ENCODE measurements at regions not wholly inside any gene's neighbourhood (a gene's known extent, or its start where the extent isn't known, plus 50 kb on each side); places are given as distances from the start of the nearest gene placed in this dataset.
"Not testable (repeated sequence)": the region's sequence is repeated elsewhere in the genome, so short reads cannot be mapped to it uniquely, and the experiment has no call there.

DNA sequence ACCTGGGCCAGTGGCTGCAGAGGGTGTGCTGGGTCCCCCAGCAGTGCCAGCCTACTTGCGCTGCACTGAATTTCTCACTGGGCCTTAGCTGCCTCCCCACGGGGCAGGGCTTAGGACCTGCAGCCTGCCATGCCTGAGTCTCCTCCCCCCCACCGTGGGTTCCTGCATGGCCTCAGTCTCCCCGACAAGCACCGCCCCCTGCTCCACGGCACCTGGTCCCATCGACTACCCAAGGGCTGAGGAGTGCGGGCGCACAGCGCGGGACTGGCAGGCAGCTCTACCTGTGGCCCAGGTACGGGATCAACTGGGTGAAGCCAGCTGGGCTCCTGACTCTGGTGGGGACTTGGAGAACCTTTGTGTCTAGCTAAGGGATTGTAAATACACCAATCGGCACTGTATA is 1143.6 kb downstream of the OTOL1 start:
- DNase-seq (ENCODE audit: low spot score): not testable (repeated sequence)

DNA sequence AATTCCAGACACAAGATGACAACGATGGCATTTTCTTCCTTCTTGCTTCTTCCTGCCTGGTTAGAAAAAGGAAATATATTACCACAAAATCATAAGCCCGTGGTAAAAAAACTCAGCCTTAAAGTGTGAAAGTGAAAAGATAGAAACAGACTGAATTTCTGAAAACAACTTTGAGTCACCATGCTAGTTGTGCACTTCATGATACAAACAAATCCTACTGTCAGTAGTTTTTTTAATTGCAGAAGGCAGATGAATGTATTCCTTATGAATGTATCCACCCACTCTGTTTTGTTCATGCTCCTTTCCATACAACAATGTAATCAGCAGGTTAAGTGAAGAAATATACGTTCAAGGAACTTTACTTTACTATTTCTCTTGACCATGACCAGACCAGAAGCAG is 1144.7 kb downstream of the OTOL1 start:
- DNase-seq (ENCODE audit: low spot score): no peak

DNA sequence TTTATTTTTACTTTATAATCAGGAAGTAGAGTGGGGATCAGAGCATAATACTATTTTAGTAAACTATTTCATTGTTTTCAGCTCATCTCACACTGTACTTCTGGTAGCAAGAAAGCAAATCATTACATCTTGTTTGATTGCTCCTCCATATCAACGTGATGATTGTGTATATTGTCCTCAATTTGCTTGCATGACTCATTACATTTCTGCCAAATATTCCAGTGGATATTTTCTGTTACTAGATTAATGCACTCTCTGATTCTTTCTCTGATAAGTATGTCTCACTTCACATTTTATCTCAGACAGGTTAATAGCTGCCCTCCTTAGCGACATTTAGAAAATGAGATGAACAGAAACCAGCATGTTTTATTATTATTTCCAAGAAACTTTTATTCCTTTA is 1145.3 kb downstream of the OTOL1 start:
- DNase-seq (ENCODE audit: low spot score): no peak

DNA sequence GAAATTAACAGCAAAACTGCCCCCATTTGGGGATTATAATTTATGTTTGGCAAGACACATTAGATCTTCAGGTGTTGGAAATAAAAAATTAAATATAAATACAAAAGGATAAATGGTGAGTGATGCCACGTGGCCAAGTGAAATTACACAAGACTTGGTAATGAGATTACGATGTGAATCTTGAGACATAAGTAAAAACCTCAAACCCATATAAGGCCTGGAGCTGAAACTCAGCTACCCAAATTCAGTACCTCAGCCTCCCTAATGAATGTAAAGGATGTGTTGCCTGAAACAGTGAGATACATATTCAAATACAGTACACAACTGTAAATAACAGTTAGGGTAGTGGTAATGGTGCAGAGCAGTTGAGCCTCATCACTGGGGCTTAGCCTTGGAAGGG is 1146.6 kb downstream of the OTOL1 start:
- DNase-seq (ENCODE audit: low spot score): no peak

DNA sequence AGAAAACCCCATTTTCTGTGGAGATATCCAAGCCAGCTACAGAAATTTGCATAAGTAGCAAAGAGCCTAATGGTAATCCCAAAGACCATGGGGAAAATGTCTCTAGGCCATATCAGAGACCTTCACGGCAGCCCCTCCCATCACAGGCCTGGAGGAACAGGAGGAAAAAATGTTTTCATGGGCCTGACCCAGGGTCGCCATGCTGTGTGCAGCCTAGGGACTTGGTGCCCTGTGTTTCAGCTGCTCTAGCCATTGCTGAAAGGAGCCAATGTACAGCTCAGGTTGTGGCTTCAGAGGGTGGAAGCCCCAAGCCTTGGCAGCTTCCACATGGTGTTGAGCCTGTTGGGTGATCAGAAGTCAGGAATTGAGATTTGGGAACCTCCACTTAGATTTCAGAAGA is 1150.7 kb downstream of the OTOL1 start:
- no peak for DNase-seq (ENCODE audit: low spot score)

DNA sequence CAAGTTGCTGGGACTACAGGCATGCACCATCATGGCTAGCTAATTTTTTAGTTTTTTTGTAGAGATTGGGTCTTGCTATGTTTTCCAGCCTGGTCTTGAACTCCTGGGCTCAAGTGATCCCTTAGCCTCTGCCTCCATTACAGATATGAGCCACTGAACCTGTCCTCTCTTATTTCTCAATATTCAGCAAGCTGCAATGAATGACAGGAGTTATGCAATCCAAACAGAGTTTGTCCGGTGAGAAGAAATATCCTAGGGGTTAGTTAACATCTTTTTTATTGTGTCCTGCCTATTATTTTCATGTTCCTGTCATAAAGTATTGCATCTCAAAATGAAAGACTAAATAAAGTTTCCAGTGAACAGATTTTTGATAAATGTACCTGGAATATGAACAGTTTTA is 1161.4 kb downstream of the OTOL1 start:
- no peak for DNase-seq (ENCODE audit: low spot score)

DNA sequence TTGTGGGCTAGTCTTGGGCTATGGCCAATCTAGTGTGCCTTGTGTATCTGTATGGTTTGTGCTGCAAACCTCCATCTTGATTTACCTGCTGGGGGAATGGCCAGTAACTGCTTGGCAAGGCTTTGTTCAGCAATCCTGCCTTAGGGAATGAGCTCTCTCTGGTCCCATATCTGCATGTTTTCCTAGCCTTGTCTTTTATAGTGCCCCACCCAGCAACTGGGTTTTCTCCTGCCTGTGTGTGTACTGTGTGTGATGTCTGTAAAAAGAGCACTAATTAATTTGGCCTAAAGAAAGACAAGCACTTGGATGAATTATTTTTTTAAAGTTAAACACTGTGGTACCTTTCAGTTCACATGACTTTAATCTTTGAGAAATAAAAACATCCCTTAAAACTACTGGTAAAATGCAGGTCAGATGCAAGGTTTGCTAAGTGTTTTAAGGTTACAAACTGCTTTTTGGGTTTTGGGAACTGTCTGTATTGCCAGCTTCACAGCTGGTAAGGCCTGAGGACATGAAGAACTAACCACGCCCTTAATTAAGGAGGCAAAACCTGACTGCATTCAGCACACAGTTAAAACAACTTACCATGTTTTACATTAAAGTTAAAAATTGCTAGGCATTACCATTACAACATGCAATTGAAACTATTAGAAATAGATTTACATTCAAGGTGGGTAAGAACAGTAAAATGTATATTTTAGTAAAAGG is 1169.2 kb downstream of the OTOL1 start:
- DNase-seq (ENCODE audit: low spot score): no peak

DNA sequence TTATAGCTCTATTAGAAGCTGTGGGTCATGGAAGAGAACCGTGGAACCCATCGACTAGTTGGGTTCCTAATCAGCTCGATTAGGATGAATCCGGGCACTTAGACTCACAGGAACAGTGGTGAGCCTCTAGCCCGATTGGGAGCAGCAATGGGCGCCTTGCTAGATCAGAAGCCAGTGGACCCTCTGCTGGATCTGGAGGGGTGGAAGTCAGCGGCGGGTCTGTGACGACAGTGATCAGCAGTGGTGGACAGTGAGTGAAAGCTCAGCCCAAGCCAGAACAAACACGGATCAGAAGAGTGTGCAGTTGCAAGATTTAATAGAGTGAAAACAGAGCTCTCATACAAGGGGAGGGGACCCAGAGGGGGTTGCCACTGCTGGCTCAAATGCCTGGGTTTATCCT is 1170.2 kb downstream of the OTOL1 start:
- DNase-seq (ENCODE audit: low spot score): no peak

DNA sequence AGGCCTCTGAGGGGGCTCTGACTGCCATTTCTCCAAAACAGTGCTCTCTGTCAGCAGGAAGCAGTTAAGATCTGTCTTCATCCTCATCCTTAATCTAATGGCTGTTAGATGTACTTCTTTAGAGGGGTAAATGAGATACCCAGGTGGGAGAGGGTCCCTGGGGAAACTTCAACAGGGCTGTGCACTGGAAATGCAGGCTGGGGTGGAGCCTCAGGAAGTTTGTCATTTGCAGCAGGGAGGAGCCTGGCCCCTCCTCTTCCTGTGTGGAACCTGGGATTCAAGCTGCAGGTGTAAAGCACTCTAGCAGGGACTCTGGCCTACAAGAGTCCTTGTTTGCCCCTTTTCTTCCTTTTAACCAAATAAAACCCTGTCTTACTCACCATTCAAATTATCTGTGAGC is 1173.6 kb downstream of the OTOL1 start:
- no peak for DNase-seq (ENCODE audit: low spot score)

DNA sequence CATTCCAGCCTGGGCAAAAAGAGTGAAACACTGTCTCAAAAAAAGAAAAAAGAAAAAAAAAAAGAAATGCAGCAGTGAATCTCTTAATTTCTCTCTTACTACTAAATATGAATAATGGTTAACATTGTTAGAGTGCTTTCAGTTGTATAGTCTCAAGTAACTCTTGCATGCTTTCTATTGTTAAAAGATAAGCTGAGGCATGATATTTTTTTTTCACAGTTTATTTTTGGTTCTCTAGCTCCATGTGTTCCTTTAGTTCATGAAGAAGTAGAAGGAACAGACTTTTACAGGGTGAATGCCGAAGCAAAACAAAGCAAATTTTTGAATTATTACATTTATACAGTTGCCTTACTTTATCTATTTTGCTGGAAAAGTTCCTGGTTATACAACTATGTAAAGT is 1180.9 kb downstream of the OTOL1 start:
- DNase-seq (ENCODE audit: low spot score): no peak

DNA sequence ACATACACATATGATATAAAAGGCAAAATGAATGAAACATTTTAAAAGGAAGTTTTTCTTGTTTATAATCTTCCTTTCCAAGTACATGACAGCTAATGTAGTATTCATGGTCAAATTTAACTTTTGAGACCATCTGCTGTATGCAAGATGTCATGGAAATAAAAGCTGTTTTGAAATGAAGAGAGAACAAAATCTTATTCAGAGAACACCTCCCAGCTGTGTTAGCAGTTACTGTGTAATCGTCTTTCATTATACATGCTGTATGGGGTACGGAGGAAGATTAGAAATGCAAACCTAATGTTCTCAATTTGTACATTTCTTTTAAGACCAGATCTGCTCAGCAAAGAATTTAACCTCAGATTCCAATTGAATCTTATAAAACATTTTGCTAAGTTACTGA is 1182.3 kb downstream of the OTOL1 start:
- DNase-seq (ENCODE audit: low spot score): no peak

DNA sequence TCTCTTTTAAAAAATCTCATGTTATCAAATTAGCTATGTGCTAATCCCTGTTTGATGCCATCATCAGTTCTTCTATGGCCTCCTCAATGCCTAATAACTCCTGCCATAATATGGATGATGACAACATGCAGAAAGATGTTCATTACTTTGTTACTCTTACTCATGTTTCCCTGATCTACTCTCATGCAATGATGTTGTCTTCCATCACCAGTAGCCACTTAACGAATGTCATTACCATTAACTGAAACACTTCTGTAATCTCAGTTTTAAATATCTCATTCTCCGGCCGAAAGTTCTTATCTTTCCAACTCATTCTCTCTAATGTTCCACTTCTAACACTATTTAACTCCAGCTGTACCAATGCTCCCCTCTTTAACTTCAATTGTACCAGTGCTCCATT is 1187.7 kb downstream of the OTOL1 start:
- DNase-seq (ENCODE audit: low spot score): no peak

DNA sequence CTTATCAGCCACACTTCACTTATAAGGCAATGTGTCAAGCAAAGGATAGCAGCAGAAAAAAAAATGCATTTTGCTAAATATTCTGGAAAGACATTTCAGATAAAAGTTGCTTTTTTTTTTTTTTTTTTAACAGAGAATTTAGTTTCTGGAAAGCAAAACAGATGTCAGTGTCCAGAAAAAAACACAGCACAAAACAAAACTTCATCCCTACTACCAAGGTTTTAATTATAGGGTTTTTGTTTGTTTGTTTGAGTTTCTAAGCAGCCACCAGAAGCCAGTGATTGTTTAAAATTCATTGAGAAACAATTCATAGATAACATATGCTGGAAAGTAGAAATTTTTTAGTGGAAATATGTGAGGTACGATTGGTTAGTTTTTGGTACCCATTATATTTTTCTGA is 1202.7 kb downstream of the OTOL1 start:
- no peak for DNase-seq (ENCODE audit: low spot score)

DNA sequence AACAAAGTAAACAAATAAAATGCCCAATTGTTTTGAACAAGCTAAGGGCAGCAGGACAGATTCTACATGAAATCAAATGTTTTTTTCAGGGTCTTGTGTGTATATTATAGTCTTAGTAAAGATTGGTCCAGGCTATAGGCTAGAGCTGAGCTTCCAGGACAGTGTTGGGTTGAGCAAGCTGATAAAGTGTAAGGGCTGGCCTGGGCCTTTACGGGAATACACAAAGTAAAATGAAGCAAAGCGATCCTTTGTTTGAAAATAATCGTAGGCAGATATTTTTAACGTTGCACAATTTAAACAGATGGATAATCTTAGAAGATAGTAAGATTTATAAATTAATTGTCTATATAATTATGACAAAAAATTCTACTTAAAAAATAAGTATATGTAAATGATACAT is 1204.6 kb downstream of the OTOL1 start:
- no peak for DNase-seq (ENCODE audit: low spot score)

DNA sequence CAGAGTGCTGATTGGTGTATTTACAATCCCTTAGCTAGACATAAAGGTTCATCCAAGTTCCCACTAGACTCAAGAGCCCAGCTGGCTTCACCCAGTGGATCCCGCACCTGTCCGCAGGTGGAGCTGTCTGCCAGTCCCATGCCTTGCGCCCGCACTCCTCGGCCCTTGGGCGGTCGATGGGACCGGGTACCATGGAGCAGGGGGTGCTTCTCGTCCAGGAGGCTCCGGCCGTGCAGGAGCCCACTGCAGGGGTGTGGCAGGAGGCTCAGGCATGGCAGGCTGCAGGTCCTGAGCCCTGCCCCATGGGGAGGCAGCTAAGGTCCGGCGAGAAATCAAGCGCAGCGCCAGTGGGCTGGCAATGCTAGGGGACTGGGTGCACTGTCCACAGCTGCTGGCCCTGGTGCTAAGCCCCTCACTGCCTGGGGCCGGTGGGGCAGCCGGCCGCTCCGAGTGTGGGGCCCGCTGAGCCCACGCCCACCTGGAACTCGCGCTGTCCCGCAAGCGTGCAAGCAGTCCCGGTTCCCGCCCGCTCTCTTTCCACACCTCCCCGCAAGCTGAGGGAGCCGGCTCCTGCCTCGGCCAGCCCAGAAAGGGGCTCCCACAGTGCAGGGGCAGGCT is 1206.3 kb downstream of the OTOL1 start:
- no peak for DNase-seq (ENCODE audit: low spot score)

DNA sequence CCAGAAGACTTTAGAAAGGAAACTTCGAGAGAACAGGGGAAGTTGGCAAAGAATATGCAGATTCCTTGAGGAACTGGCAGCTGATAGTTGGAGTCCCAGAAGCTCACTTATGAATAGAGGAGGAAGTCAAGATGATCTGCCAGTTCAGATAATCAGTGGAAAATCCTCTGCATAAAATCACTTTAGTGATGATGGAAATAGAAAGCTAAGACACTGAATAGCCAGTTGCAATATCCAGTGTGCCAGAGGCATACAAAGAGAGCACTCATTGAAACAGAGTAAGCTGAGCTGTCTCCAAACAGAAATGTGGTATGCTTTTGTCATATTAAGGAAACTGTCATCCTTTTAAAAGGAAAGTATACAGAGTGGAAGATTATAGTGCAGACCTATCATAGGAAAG is 1207.6 kb downstream of the OTOL1 start:
- DNase-seq (ENCODE audit: low spot score): no peak

DNA sequence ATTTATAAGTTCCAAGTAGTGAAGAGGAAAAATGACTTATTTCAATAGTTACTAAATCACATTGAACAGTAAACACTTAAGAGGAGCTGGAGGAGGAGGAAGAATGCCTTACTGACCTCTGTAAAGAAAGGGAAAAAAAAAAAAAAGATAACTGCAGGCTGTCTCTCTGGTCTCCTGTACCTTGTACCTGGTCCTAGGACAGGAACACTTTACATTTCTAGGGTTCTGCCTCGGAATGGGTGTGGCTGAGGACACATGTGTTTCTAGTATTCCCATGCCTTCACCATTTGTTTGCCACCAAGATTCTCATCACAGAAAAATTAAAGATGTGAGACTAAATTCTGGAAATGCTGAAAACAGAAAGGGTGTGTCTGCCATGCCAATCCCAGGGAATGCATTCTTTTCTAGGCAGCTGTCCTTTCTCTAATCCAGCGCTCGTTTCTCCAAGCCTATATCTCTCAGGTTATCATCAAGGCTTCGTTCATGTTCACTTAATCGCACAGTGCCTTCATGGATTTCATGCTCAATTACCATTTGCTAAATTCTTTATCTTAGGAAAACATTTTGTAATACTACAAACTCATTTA is 1208.3 kb downstream of the OTOL1 start:
- no peak for DNase-seq (ENCODE audit: low spot score)

DNA sequence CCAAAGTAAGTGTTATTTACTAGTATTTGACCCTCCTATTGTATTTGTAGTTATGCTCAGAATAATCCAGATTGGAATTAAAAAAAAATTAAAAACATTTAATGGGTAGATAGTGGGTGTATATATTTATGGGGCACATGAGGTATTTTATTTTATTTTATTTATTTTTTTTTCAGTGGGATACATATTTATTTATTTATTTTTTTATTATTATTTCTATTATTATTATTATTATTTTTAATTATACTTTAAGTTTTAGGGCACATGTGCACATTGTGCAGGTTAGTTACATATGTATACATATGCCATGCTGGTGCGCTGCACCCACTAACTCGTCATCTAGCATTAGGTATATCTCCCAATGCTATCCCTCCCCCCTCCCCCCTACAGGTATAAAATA is 1211.8 kb downstream of the OTOL1 start:
- not testable (repeated sequence) for DNase-seq (ENCODE audit: low spot score)

DNA sequence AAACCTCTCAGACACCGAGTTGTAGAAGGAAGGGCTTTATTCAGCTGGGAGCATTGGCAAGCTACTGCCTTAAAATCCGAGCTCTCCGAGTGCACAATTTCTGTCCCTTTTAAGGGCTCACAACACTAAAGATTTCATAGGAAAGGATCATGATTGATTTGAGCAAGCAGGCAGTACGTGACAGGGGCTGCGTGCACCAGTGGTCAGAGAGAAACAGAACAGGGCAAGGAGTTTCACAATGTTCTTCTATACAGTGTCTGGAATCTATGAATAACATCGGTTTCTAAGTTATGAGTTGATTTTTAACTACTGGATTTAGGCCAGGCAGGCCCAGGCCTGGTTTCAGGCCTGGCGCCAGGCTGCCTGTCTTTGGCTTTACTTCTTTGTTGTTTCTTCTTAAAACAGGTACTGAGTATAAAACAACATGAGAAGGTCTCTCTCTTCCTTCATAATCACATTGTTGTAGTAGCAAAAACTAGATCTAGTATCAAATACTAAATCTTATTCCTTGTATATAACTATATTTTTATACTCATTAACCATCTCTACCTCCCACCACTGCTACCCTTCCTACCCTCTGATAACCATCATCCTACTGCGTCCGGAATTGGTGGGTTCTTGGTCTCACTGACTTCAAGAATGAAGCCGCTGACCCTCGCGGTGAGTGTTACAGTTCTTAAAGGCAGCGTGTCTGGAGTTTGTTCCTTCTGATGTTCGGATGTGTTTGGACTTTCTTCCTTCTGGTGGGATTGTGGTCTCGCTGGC is 1212.5 kb downstream of the OTOL1 start:
- not testable (repeated sequence) for DNase-seq (ENCODE audit: low spot score)

DNA sequence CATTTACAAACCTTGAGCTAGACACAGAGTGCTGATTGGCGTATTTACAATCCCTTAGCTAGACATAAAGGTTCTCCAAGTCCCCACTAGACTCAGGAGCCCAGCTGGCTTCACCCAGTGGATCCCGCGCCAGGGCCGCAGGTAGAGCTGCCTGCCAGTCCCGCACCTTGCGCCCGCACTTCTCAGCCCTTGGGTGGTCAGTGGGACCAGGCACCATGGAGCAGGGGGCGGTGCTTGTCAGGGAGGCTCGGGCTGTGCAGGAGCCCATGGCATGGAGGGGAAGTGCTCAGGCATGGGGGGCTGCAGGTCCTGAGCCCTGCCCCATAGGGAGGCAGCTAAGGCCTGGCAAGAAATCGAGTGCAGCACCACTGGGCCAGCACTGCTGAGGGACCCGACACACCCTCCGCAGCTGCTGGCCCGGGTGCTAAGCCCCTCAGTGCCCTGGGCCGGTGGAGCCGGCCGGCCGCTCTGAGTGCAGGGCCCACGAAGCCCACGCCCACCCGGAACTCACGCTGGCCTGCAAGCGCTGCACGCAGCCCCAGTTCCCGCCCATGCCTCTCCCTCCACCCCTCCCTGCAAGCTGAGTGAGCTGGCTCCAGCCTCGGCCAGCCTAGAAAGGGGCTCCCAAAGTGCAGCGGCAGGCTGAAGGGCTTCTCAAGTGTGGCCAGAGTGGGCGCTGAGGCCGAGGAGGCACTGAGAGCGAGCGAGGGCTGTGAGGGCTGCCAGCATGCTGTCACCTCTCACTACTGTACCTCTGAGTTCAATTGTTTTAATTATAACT is 1213.9 kb downstream of the OTOL1 start:
- no peak for DNase-seq (ENCODE audit: low spot score)

DNA sequence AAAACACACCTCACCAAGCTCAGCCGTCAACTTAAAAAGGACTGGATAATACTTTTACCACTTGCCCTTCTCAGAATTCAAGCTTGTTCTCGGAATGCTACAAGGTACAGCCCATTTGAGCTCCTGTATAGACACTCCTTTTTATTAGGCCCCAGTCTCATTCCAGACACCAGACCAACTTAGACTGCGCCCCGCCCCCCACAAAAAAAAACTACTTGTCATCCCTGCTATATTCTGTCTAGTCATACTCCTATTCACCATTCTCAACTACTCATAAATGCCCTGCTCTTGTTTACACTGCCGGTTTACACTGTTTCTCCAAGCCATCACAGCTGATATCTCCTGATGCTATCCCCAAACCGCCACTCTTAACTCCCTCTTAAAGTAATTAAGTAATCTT is 1220.5 kb downstream of the OTOL1 start:
- not testable (repeated sequence) for DNase-seq (ENCODE audit: low spot score)

DNA sequence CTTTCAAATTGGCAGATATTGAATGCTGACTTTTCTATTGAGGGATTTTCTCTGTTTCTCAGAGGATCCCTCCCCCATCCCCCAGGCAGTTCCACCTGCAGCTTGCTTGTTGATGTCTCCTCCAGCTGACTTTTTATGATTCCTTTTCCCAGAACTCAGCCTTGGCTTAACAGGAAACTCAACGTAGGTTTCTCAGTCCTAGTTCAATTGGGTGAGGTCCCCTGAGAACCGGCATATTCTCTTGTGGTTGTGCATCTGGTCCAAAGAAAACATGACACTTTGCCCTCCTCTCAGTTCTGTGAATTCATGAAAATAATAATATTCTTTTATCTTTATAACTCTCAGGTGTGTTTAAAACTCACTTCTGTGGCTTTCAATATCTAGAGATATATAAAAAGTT is 1222.1 kb downstream of the OTOL1 start:
- no peak for DNase-seq (ENCODE audit: low spot score)
